OCI-LY7 (cell line): ENCODE measurements at regions not wholly inside any gene's neighbourhood (a gene's known extent, or its start where the extent isn't known, plus 50 kb on each side); places are given as distances from the start of the nearest gene placed in this dataset.

Experiments
- BruUV-seq: library from RNA; stranded (reverse); fragments of 400-500 nt; replicated peaks from 2 replicates; lab custom pipeline; 2021; lab: Mats Ljungman, UMichigan
- CTCF ChIA-PET: fragments of 300-600 bp; sonication (Branson Sonifier 250); formaldehyde crosslinking; loops from one replicate; lab custom pipeline; 2022; ENCODE audit warnings: antibody characterized with exemption; ENCODE audit not compliant: unreplicated experiment; lab: Charles Lee
- POLR2A ChIA-PET: fragments of 300-600 bp; sonication (Branson Sonifier 250); formaldehyde crosslinking; loops from one replicate; lab custom pipeline; 2022; ENCODE audit warnings: antibody characterized with exemption; lab: Charles Lee
- DNase-seq: peaks from one replicate; pipeline ENCODE4 v3.0.0-alpha.2; 2015; ENCODE audit warnings: low spot score
- H2AFZ ChIP-seq: fragments of 200-600 bp; sonication (generic), shearing (Covaris generic); 2 replicates; pipeline ENCODE4 v1.6.1; 2014; ENCODE audit warnings: mild to moderate bottlenecking, antibody characterized with exemption, low read length, moderate library complexity
- H3K27ac ChIP-seq: fragments of 200-600 bp; sonication (generic); 2 replicates; pipeline ENCODE4 v1.5.1; 2014; ENCODE audit warnings: mixed run types, low read depth, mild to moderate bottlenecking, moderate library complexity, low read length, inconsistent platforms; ENCODE audit not compliant: poor library complexity, severe bottlenecking
- H3K36me3 ChIP-seq: fragments of 200-600 bp; sonication (generic); 2 replicates; pipeline ENCODE4 v1.6.1; 2014; ENCODE audit warnings: mild to moderate bottlenecking, antibody characterized with exemption, low read length, moderate library complexity, mixed read lengths; ENCODE audit not compliant: insufficient read depth
- H3K4me1 ChIP-seq: fragments of 200-600 bp; sonication (generic); 2 replicates; pipeline ENCODE4 v1.5.1; 2014; ENCODE audit warnings: mild to moderate bottlenecking, low read length; ENCODE audit not compliant: insufficient read depth, poor library complexity, severe bottlenecking
- H3K4me2 ChIP-seq: fragments of 200-600 bp; sonication (generic); 2 replicates; pipeline ENCODE4 v1.6.1; 2014; ENCODE audit warnings: mild to moderate bottlenecking, low read length
- H3K4me3 ChIP-seq: fragments of 200-600 bp; sonication (generic); 2 replicates; pipeline ENCODE4 v1.5.1; 2014; ENCODE audit warnings: mild to moderate bottlenecking, low read depth, low read length; ENCODE audit not compliant: poor library complexity, severe bottlenecking
- H3K79me2 ChIP-seq: fragments of 200-600 bp; sonication (generic); 2 replicates; pipeline ENCODE4 v1.6.1; 2016; ENCODE audit warnings: low read depth, mild to moderate bottlenecking, low read length, moderate library complexity, mixed read lengths; ENCODE audit not compliant: insufficient read depth
- H3K9me2 ChIP-seq: fragments of 200-600 bp; sonication (generic); 2 replicates; pipeline ENCODE4 v1.6.1; 2016; ENCODE audit warnings: mild to moderate bottlenecking, low read length, mixed read lengths; ENCODE audit not compliant: insufficient read depth
- H3K9me3 ChIP-seq: fragments of 200-600 bp; sonication (generic); 2 replicates; pipeline ENCODE4 v1.6.1; 2014; ENCODE audit warnings: mild to moderate bottlenecking, mixed run types, low read length, mixed read lengths
- H4K20me1 ChIP-seq: fragments of 200-600 bp; sonication (generic); 2 replicates; pipeline ENCODE4 v1.6.1; 2014; ENCODE audit warnings: mild to moderate bottlenecking, antibody characterized with exemption, low read length, moderate library complexity, mixed read lengths; ENCODE audit not compliant: insufficient read depth
- CTCF ChIP-seq: fragments of 200-600 bp; sonication (generic); conservative IDR thresholded peaks from 2 replicates; pipeline ENCODE4 v1.5.1; 2014; ENCODE audit warnings: mild to moderate bottlenecking, antibody characterized with exemption, low read length, moderate library complexity, mixed read lengths
- EZH2phosphoT487 ChIP-seq: fragments of 200-600 bp; sonication (generic); IDR thresholded peaks from 2 replicates; pipeline ENCODE4 v1.6.1; 2018; ENCODE audit warnings: low read depth, borderline replicate concordance, mild to moderate bottlenecking, mixed run types, antibody characterized with exemption, low read length, moderate library complexity, mixed read lengths
- intact Hi-C: fragments of 100-400 bp; cut with micrococcal nuclease; formaldehyde crosslinking; loops from one replicate; pipeline ENCODE4 v1.10.0; 2022; ENCODE audit not compliant: unreplicated experiment

- intact Hi-C loops, result loop anchor here (2.0 to 5.0 kb wide), 3 partner anchors 150 to 829 kb away; no protein-coding TSS in a partner anchor
- Histone ChIP-seq H4K20me1 (no peaks in the 10 kb centered on the region), H3K79me2 (no peaks in the 10 kb centered on the region), H3K4me1 (no peaks in the 10 kb centered on the region), H3K4me3 (no peak overlapping the region), H3K36me3 (no peaks in the 10 kb centered on the region), H3K27ac (no peak overlapping the region), H3K9me2 (no peaks in the 10 kb centered on the region), H2AFZ (no peak overlapping the region), H3K9me3 (0 out of 2 replicates have a peak, but pooled peaks cover 7% of the 10 kb centered on the region), H3K4me2 (no peak overlapping the region)
- no TSS peak for BruUV-seq
- DNase-seq, result no peak
- POLR2A ChIA-PET, result interaction anchor here (1.0 kb wide), 1 partner anchor 126 kb away, joined by 3 read pairs; no protein-coding TSS in a partner anchor
- CTCF ChIA-PET, result no interaction called here
- no peak for TF ChIP-seq CTCF
- TF ChIP-seq EZH2phosphoT487, result no peak
Observed at GRCh38 chr3:87351937-87352336, 75.6 kb upstream of the POU1F1 start.

GRCh38 chr3:87350367-87351199 lies 74.2 kb upstream of the POU1F1 start:
- no peaks in the 10 kb centered on the region for H3K9me2 ChIP-seq
- H3K4me2 ChIP-seq, result no peak overlapping the region
- intact Hi-C loops, result loop anchor here (2.0 to 5.0 kb wide), 3 partner anchors 152 to 830 kb away; no protein-coding TSS in a partner anchor
- TF ChIP-seq CTCF (peak; percentile 96), EZH2phosphoT487 (no peak)
- no peaks in the 10 kb centered on the region for H3K36me3 ChIP-seq
- BruUV-seq, result no TSS peak
- H2AFZ ChIP-seq, result no peak overlapping the region
- DNase-seq, result peak; percentile 64
- H3K9me3 ChIP-seq, result 0 out of 2 replicates have a peak, but pooled peaks cover 4% of the 10 kb centered on the region
- H4K20me1 ChIP-seq, result no peaks in the 10 kb centered on the region
- H3K4me3 ChIP-seq, result no peak overlapping the region
- H3K79me2 ChIP-seq, result no peaks in the 10 kb centered on the region
- no peak overlapping the region for H3K27ac ChIP-seq
- POLR2A ChIA-PET, result interaction anchor here (0.6 to 1.0 kb wide), 3 partner anchors 40 to 301 kb away, joined by 3 to 4 read pairs (median 3); no protein-coding TSS in a partner anchor
- no peaks in the 10 kb centered on the region for H3K4me1 ChIP-seq
- CTCF ChIA-PET, result interaction anchor here (0.6 to 1.0 kb wide), 2 partner anchors 12 to 655 kb away, joined by 3 read pairs; no protein-coding TSS in a partner anchor

- no peaks in the 10 kb centered on the region for H3K9me2 ChIP-seq
- H3K79me2 ChIP-seq, result no peaks in the 10 kb centered on the region
- no TSS peak for BruUV-seq
- no peak overlapping the region for H3K4me2 ChIP-seq
- H2AFZ ChIP-seq, result no peak overlapping the region
- H3K36me3 ChIP-seq, result no peaks in the 10 kb centered on the region
- H3K4me3 ChIP-seq, result no peak overlapping the region
- intact Hi-C loops, result loop anchor here (2.0 to 5.0 kb wide), 3 partner anchors 152 to 831 kb away; no protein-coding TSS in a partner anchor
- no peaks in the 10 kb centered on the region for H4K20me1 ChIP-seq
- no peak overlapping the region for H3K27ac ChIP-seq
- POLR2A ChIA-PET, result interaction anchor here (0.5 kb wide), 1 partner anchor 627 kb away, joined by 3 read pairs; no protein-coding TSS in a partner anchor
- no peak for DNase-seq
- CTCF ChIA-PET, result no interaction called here
- no peak for TF ChIP-seq EZH2phosphoT487
- TF ChIP-seq CTCF, result no peak
- H3K4me1 ChIP-seq, result no peaks in the 10 kb centered on the region
- H3K9me3 ChIP-seq, result no peaks in the 10 kb centered on the region
Observed at GRCh38 chr3:87349833-87350232, 73.4 kb upstream of the POU1F1 start.
